Heart left ventricle (tissue), 16 donors: ENCODE measurements at regions not wholly inside any gene's neighbourhood (a gene's known extent, or its start where the extent isn't known, plus 50 kb on each side); places are given as distances from the start of the nearest gene placed in this dataset.

Experiments
- ATAC-seq, 4 donors: fragments of 200-7000 bp; cut with Tn5 transposase; one replicate each; pipeline ENCODE4 v1.9.1; 2020 to 2022; ENCODE audit warnings: moderate library complexity in 4 of 4, mild to moderate bottlenecking in 3 of 4, moderate number of reproducible peaks in 1 of 4
- DNase-seq, 5 donors: peaks; one replicate each; pipeline ENCODE4 v3.0.0-alpha.2; 2020
- H3K27ac ChIP-seq, 12 donors: fragments of 200-600 bp; sonication (generic) in 4 of 12; one replicate each; pipeline versions ENCODE4 v1.5.0 to v1.8.0; 2016 to 2022; ENCODE audit warnings: mild to moderate bottlenecking in 2 of 12
- H3K27me3 ChIP-seq, 9 donors: fragments of 200-600 bp; sonication (generic) in 2 of 9; one replicate each; pipeline versions ENCODE4 v1.5.1 to v1.8.0; 2016 to 2022; ENCODE audit warnings: mild to moderate bottlenecking in 3 of 9
- H3K36me3 ChIP-seq, 9 donors: fragments of 200-600 bp; sonication (generic) in 2 of 9; one replicate each; pipeline versions ENCODE4 v1.5.0 to v1.8.0; 2018 to 2022; ENCODE audit warnings: mild to moderate bottlenecking in 2 of 9
- H3K4me1 ChIP-seq, 12 donors: fragments of 200-600 bp; sonication (generic) in 4 of 12; one replicate each; pipeline versions ENCODE4 v1.5.0 to v1.8.0; 2016 to 2022; ENCODE audit warnings: mild to moderate bottlenecking in 3 of 12
- H3K4me3 ChIP-seq, 12 donors: fragments of 200-600 bp; sonication (generic) in 4 of 12; one replicate each; pipeline versions ENCODE4 v1.5.0 to v1.8.0; 2017 to 2022; ENCODE audit warnings: mild to moderate bottlenecking in 9 of 12, moderate library complexity in 4 of 12
- H3K9me3 ChIP-seq, 12 donors: fragments of 200-600 bp; sonication (generic) in 4 of 12; one replicate each; pipeline versions ENCODE4 v1.5.0 to v1.8.0; 2016 to 2022; ENCODE audit warnings: mild to moderate bottlenecking in 1 of 12
- POLR2A ChIP-seq, 2 donors: fragments of 450-650 bp; IDR thresholded peaks; one replicate each; pipeline ENCODE4 v1.6.1; 2017; ENCODE audit warnings: antibody characterized with exemption in 2 of 2, mild to moderate bottlenecking in 2 of 2, moderate library complexity in 2 of 2
- WGBS, 4 donors: extraction: QIAGEN DNeasy Blood & Tissue Kit in 2 of 4; methylation state at CpG; one replicate each; pipeline versions ENCODE4 v1.1.5 to v1.1.7; 2013 to 2018; 5-methylcytosine and 5-hydroxymethylcytosine counted together
- intact Hi-C, 10 donors: fragments of 100-400 bp; cut with DNase I; formaldehyde crosslinking; loops; one replicate each; pipeline versions ENCODE4 v1.11.1 to v1.14.2; 2022
- TF ChIP-seq, protein P1 (sequence below), 12 donors: fragments of 200-600 bp; sonication (generic) in 4 of 12; IDR thresholded peaks; one replicate each; pipeline versions ENCODE4 v1.5.0 to v1.8.0; 2018 to 2022; ENCODE audit warnings: antibody characterized with exemption in 12 of 12, mild to moderate bottlenecking in 5 of 12
- donor health status: ischemic (EF 13 %, LVEDD 7.1; RV severe dilation, severe dysfunction).
- donor health status: healthy with polysubstance abuse.
- donor health status: DM: no; HTN: yes; CAD: no.
- donor health status: DM: no; HTN: no; CAD: no.
- donor health status: ischemic (EF 25% LVEDD 6.9; RV normal size, moderate dysfunction).
- donor health status: ischemic (EF 25% LVEDD 5.7; RV mildly dilated, moderate dysfunction).
- donor health status: healthy.
- donor health status: DM: yes; HTN: yes; CAD: no.
- donor health status: ischemic (EF 35%, LVEDD 5.7; RV mildly dilated, moderate dysfunction).
- donor health status: nonischemic (EF 11% LVEDD 7.7; RV severe dilation, severe dysfunction).
- donor health status: DM: yes; HTN: yes; CAD: no.
- donor health status: PGD.
- donor health status: ischemic (EF 29% LVEDD 5.4; RV normal size, mild dysfunction).
- donor health status: nonischemic (EF 23%, LVEDD 6.1; RV moderate dilation, normal function).

DNA sequence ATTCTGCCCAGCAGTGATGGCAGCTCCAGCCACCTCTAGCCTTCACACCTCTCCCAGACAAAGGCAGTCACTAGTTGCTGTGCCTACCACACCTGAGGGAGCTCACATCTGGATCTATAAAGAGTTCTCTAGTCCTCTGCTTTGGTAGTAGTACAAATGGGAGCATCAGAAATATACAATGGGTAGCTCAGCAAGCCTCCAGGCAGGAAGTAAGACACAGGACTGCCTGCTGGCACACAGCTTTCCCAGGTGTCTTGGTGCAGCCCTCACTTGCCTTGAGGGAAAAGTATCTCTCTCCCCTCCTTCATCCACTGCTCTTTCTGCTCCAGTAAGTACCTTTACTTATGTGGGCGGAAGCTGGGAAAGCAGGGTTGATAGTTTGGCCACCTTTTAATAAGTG lies 212.9 kb upstream of the SLC7A11 start:
- Histone ChIP-seq H3K4me1 (peaks cover 0 to 7% (median 0%) of the 10 kb centered on the region in 12 donors), H3K9me3 (no peaks in the 10 kb centered on the region), H3K27ac (no peak overlapping the region), H3K4me3 (no peak overlapping the region), H3K27me3 (no peaks in the 10 kb centered on the region), H3K36me3 (no peaks in the 10 kb centered on the region)
- ATAC-seq (no peak), DNase-seq (no peak)
- no peak for TF ChIP-seq POLR2A (IDR thresholded peaks at IDR 0.05)
- TF ChIP-seq, protein P1, sequence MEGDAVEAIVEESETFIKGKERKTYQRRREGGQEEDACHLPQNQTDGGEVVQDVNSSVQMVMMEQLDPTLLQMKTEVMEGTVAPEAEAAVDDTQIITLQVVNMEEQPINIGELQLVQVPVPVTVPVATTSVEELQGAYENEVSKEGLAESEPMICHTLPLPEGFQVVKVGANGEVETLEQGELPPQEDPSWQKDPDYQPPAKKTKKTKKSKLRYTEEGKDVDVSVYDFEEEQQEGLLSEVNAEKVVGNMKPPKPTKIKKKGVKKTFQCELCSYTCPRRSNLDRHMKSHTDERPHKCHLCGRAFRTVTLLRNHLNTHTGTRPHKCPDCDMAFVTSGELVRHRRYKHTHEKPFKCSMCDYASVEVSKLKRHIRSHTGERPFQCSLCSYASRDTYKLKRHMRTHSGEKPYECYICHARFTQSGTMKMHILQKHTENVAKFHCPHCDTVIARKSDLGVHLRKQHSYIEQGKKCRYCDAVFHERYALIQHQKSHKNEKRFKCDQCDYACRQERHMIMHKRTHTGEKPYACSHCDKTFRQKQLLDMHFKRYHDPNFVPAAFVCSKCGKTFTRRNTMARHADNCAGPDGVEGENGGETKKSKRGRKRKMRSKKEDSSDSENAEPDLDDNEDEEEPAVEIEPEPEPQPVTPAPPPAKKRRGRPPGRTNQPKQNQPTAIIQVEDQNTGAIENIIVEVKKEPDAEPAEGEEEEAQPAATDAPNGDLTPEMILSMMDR (IDR thresholded peaks at IDR 0.05): no peak
- intact Hi-C loops: no loop called here
- 95 to 100% (median 97%) methylated on average over 1 of the region's 1 CpG for WGBS, 4 donors

DNA sequence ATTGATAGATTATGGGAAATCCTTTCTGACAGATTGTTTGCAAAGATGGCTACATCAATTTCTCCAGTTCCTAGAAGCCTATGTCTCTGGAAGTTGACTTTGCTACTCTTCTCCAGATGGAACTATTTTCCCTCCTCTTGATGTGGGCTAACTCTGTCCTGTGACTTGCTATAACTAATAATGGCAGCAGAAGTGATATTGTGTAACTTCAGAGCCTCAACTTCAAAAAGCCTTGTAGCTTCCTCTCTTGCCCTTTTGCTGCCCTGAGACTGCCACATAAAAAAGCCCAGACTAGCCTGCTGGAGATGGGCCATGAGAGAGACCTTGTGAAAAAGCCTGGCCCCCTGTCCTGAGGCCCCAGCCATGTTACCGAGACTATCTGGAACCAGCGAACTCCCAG lies 210.7 kb upstream of the SLC7A11 start:
- Histone ChIP-seq H3K4me3 (no peak overlapping the region), H3K36me3 (no peaks in the 10 kb centered on the region), H3K27ac (no peak overlapping the region), H3K4me1 (peaks cover 0 to 7% (median 0%) of the 10 kb centered on the region in 12 donors), H3K9me3 (no peaks in the 10 kb centered on the region), H3K27me3 (no peaks in the 10 kb centered on the region)
- ATAC-seq: no peak
- intact Hi-C loops: no loop called here
- 92 to 96% (median 95%) methylated on average over 2 of the region's 2 CpGs for WGBS, 4 donors
- no peak for TF ChIP-seq POLR2A (IDR thresholded peaks at IDR 0.05)
- DNase-seq: no peak

DNA sequence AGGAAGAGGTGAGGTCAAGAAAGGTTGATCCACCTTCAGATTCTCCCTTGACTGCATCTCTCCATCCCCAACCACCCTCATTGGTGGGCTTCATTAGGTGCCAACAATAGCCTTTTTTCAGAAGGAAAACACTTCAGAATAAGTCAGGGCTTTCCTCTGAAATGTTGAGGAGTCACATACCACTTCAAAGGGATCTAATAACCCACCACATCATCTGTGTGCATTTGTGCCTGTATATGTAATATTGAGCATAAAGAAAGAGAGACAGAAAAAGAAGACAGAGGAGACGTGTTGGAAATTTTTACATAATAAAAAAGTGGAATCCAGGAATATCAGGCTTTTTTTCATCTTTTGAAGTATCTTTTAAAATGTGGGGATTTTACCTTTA lies 209.1 kb upstream of the SLC7A11 start:
- Histone ChIP-seq H3K9me3 (no peaks in the 10 kb centered on the region), H3K27ac (no peak overlapping the region), H3K4me1 (peaks cover 0 to 7% (median 0%) of the 10 kb centered on the region in 12 donors), H3K4me3 (no peak overlapping the region), H3K36me3 (no peaks in the 10 kb centered on the region), H3K27me3 (no peaks in the 10 kb centered on the region)
- ATAC-seq (no peak), DNase-seq (no peak)
- intact Hi-C loops: no loop called here
- TF ChIP-seq POLR2A (IDR thresholded peaks at IDR 0.05): no peak
- TF ChIP-seq, protein P1 (IDR thresholded peaks at IDR 0.05): no peak
- 76 to 94% (median 88%) methylated on average over 1 of the region's 1 CpG for whole genome bisulfite sequencing, 4 donors

DNA sequence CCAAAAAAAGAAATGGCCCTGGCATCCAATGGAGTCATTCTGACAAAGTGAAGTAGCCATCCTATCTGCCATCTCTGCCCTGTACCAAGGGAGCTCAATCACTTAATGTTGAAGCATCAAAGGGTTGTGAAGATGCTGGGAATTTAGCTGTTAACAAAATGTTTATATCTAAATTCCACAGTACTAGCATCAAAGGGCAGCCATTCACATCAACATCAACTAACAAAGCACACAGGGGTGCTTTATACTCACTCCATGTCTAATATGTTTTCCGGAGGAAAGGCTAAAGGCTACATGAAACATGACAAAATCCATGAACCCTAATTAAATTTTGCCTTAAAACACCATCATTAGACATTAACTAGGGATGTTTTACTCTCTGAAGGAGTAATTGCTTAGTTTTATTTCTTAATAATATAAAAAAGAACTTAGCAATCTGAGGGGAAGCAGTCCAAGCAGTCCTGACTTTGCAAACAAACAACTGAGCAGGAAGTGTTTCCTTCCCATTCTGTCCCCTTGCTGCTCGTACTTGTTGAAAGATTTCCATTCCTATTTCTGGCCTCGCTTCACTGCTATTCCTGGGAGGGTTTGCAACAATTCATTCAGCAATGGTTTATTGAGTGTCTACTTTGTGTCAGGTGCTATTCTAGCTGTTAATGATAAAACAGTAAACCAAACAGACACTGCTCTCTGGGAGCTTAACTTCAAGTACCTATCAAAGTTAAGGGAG lies 208.6 kb upstream of the SLC7A11 start:
- peaks cover 0 to 7% (median 0%) of the 10 kb centered on the region in 12 donors for H3K4me1 ChIP-seq
- H3K36me3 ChIP-seq: no peaks in the 10 kb centered on the region
- WGBS, 4 donors: 41 to 51% (median 46%) methylated on average over 3 of the region's 3 CpGs
- TF ChIP-seq POLR2A (IDR thresholded peaks at IDR 0.05): no peak
- TF ChIP-seq, protein P1 (IDR thresholded peaks at IDR 0.05): no peak
- intact Hi-C loops: no loop called here
- no peaks in the 10 kb centered on the region for H3K27me3 ChIP-seq
- no peak overlapping the region for H3K4me3 ChIP-seq
- H3K9me3 ChIP-seq: no peaks in the 10 kb centered on the region
- ATAC-seq (no peak), DNase-seq (no peak)
- no peak overlapping the region for H3K27ac ChIP-seq

DNA sequence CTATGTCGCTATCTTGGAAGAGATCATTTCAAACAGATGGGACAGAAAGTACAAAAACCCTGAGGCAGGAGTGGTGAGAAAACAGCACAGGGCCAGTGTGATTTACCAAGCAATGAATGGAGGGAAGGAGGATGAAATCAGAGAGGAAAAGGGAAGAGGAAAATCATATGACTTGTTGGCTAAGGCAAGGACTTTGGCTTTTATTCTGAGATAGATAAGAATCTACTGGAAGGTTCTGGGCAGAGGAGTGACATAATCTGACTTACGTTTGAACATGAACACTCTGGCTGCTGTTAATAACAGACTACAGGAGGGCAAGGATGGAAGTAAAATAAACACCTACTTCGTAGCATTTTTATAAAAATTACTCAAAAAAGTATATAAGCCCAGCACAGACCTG lies 207.8 kb upstream of the SLC7A11 start:
- Histone ChIP-seq H3K36me3 (no peaks in the 10 kb centered on the region), H3K27ac (no peak overlapping the region), H3K27me3 (no peaks in the 10 kb centered on the region), H3K4me1 (peaks cover 0 to 7% (median 0%) of the 10 kb centered on the region in 12 donors), H3K9me3 (no peaks in the 10 kb centered on the region), H3K4me3 (no peak overlapping the region)
- ATAC-seq (no peak), DNase-seq (no peak)
- intact Hi-C loops: no loop called here
- WGBS, 4 donors: 67 to 73% (median 69%) methylated on average over 3 of the region's 3 CpGs
- TF ChIP-seq, protein P1 (IDR thresholded peaks at IDR 0.05): no peak
- TF ChIP-seq POLR2A (IDR thresholded peaks at IDR 0.05): no peak
